Inflammatory macrophage treated with lipopolysaccharide for 4 hours (primary cell): ENCODE measurements at regions not wholly inside any gene's neighbourhood (a gene's known extent, or its start where the extent isn't known, plus 50 kb on each side); places are given as distances from the start of the nearest gene placed in this dataset.
A peak's percentile ranks its signal among the peaks of the same experiment; 100 is the strongest.

Experiments
- DNase-seq: peaks from one replicate; pipeline ENCODE4 v3.0.0-alpha.2; 2020

DNA sequence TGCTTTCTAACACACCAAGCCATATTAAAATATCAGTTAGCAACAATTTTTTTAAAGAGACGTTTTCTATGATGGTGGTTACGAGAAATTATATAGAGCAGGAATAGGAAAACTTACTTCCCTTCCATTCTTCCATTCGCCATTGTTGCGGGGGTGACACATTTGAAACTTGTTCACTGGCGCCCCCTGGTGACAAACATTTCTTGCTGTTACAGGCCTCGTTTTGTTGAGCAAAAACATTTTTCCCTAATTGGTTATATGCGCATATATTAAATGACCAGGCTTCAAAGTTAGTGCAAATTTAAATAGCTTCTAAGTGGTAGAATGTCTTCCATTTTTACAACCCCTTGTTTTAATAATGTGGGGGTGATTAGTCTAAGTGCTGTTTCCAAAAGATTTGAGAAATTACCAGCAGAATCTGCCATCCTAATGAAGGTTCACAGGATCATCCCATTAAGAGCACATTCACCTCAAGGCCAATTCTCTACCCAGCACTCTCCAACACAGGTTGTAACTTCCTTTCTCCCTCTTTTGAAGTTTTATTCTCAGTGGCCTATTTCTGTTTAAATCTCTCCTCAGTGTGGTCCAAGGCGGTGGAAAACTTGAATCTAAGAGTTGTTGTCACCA, 1124.7 kb downstream of the FLRT2 start:
- DNase-seq = peak; percentile 44

DNA sequence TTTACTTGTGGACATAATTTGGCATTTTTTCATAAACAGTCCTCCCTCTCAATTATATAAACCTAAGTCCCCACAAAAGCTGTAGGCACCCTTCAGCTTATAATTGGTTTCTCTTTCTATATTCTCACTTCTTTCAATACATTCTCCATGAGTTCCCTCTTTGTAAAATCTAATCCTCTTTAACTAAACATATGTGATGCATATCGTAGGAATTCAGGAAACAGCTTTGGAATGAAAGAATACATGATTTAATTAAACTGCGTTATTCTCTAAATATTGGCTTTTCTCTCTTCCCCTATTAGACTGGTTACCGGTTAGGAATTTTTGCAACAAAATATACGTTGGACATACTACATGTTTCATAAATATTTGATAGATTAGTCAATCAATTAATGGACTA, 1122.6 kb downstream of the FLRT2 start:
- no peak for DNase-seq

DNA sequence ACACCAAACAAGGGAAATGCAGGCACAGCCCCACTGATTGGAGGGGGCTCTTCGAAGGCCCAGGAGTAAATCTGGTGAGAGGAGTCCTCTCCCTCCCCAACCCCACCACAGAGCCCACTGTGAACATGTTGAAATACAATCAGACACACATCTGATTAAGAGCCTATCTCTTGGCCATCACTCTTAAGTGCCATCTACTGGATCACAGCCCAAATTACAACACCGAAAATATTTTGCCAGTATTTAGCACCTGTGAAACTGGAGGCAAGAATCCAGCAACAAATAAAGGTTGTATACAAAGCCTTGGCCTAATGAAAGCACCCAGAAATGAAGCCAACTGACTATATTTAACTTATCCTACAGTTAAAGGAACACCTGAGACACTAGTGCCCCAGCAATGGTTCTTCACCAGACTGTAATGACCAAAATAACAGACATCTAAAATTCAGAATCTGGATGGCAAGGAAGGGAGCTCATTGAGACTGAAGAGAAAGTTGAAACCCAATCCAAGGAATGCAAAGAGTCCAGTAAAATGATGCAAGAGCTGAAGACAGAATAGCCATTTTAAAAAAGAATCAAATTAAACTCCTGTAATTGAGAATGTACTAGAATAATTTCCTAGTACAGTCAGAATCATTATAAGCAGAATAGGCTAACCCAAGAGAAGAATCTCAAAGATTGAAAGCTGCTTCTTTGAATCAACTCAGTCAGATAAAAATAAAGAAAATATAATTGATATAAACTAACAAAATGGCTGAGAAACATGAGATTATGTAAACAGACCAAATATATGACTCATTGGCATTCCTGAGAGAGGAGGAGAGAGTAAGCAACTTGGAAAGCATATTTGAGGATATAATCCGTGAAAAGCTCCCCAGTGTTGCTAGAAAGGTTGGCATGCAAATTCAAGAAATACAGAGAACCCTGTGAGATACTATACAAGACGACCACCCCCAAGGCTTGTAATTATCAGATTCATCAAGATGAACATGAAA, 1117.0 kb downstream of the FLRT2 start:
- no peak for DNase-seq

DNA sequence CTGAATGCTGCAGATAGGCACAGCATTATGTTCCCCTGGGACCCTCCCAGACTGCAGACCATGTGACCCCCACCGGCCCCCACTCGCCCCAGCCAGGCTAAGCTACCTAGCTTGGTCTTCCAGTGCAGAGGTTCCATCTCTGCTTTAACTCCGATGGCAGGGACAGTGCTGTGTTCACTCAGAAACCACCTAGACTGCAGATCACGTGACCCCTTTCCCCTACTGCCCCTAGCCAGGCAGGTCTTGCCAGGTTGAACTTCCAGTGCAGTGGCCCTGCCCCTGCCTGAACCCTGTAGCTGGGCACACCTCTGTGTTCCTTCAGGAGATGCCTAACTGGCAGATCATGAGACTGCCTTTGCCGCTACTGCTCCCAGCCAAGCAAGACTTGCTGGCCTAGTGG, 1116.2 kb downstream of the FLRT2 start:
- no peak for DNase-seq

DNA sequence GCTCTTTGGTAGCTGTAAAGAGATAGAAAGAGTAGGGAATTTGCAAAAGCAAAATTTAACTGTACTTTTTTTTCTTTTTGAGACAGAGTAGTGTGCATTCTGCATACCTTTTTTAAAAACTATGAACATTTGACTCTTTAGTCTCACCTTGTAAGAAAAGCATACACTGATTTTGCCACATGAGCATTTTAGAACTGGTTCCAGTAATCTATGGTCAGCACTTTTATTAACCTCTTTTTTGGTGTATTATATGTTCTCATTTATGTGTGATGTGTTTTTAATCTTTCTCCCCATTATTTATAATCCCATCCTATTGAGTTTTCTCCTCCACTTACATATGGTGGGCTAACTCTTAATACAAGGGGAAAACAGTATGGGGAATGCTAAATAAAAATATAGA, 1111.4 kb downstream of the FLRT2 start:
- DNase-seq = no peak

DNA sequence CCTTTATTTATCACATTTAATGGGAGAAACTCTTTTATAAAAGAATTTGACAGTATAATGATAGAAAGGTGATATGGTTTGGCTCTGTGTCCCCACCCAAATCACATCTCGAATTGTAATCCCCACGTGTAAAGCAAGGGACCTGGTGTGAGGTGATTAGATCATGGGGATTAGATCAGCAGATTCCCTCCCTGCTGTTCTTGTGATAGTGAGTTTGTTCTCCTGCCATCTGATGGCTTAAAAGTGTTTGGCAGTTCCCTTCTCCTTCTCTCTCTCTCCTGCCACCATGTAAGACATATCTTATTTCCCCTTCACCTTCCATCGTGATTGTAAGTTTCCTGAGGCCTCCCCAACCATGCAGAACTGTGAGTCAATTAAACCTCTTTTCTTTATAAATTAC, 1110.3 kb downstream of the FLRT2 start:
- no peak for DNase-seq

DNA sequence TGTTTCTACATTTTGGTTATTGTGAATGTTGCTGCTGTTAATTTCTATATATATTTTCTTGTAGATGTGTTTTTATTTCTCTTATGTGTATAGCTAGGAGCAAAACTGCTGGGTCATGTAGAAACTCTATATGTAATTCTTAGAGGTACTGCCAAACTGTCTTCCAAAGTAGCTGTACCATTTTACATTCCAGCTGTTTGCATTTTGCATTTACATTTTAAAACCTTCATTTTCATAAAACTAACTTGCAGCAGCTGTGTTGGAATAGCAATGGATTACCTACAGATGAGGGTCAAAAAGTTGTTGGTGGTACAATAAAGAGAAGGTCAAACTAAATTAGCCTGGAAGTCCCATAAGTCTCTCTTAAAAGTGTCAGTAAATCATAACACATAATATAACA, 1109.7 kb downstream of the FLRT2 start:
- no peak for DNase-seq

DNA sequence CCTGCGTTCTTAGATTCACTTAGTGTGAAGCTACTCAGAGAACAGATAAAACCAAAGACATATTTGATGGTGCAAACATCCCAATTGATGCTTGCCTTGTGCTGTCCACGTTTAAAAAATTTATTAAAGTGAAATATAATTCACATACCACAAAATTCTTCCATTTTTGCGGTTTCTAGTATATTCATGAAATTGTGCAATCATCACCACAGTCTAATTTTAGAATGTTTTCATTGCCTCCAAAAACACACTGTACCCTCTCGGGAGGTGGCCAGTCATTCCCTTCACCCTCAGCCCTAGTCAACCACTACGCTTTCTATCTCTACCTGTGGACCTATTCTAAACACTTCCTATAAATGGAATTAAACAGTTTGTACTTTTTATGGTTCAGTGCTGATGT, 1109.2 kb downstream of the FLRT2 start:
- no peak for DNase-seq

DNA sequence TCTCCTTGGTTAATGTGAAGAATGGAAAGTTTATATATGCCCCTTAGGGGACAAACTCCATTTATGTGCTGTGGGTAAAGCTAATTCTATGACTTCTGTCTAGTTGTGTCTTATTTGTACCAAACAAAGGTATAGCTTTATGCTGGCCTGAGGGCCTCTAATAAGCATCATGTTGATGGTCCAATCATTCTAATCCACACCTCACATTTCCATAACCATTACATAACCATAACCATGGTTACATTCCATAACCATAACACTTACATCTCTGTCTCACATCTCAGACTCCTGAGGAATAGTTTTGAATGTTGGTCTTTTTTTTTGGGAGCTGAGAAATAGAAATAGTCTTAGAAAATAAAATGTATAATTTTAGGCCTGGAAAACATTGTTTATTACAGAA, 1097.1 kb downstream of the FLRT2 start:
- DNase-seq = no peak

DNA sequence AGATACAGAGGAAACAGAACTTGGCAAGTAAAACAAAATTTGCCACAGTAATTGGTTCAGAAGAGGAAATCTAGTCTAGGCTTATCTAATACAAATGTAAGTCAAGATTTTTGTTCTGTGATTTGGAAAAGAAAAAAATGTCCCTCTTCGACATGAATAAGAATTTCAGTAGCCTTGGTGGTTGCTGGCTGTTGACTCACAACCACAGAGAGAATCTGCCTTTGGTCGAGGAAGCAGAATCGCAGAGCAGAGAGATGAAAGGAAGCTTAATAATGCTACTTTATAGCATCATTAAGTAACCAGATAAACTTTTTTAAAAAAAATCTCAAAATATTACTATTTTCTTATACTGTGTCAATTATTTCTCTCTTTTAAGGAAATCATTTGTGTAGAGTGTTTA, 1096.6 kb downstream of the FLRT2 start:
- no peak for DNase-seq

DNA sequence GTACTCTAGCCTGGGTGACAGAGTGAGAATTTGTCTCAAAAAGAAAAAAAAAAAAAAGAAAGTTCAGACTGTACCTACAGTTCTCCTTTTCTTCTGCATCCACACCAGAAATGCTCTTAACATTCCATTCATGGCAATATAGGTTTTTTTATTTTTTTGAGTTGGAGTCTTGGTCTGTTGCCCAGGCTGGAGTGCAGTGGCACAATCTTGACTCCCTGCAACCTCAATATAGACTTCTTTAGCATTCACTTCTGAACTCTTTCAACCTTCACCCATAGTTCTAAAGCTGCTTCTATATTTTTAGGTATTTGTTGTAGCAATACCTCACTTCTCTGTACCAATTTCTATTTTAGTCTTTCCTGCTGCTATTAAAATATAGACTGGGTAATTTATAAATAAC, 1095.7 kb downstream of the FLRT2 start:
- DNase-seq = no peak

DNA sequence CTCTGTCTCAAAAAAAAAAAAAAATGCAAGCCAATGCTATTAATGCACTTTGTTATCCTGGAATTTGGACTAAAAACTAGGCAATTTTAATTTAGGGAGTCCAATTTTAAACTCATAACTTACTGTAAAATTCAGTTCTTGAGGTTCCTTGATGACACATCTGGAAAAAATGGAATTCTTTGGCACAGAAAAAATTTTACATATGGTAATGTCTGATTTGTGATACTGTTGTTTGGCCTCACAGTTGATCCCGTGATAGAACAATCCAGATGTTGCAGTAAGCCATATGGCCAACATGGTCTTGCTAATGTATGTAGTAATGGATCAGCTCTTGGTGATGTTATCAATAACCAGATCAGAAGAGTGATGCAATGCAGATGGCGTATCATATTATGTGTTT, 1089.8 kb downstream of the FLRT2 start:
- no peak for DNase-seq

DNA sequence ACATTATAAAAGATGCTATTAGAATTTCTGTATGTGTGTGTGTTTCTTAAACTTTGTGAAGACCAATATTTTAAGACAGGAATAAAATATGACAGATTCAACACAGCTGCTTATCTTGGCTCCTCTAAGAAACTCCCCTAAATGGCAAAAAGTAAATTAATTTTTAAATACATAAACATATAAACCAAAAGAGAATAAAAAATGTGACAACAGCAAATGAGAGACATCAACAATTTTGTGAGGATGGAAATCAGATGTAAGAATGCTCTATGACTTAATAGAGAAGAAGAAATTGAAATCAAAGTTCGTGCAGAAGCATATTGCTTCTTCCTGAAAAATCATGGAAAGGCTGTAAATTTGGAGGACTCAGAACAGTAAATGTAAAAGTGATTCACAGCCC, 1083.8 kb downstream of the FLRT2 start:
- no peak for DNase-seq

DNA sequence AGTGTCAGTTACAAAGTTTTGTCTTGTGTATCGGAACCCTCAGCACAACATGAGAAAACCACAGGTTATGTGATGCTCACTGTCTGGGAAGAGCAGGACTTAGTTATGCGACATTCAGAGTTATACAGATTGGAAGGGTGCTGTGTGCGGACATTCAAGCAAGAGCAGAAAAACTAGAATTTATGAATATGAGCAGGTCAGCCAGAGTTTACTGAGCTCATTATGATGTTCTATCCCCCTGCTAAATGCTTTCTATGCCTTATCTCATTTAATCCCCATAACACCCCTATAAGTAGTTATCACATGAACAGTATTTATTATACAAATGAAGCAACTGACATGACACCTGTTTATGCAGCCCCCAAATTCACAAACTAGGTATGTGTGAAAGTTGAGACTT, 1083.2 kb downstream of the FLRT2 start:
- DNase-seq = no peak

DNA sequence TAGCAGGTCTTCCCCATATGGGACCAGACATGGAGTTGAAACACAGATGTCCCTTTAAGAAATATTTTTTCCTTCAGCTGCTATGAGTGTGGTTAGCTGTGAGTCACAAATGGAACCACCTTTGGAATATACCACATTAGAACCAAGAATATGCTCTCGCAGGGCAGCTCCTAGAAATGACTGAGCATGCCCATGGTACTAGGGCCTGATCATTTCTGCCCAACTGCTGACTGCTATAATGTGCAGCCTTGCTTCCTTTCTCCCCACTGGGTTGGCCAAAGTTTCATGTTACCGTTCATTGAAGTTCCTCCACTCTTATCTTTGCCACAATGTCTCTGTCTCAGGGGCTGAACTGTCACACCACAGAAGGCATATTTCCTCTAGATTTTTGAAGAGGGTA, 1074.6 kb downstream of the FLRT2 start:
- DNase-seq = no peak

DNA sequence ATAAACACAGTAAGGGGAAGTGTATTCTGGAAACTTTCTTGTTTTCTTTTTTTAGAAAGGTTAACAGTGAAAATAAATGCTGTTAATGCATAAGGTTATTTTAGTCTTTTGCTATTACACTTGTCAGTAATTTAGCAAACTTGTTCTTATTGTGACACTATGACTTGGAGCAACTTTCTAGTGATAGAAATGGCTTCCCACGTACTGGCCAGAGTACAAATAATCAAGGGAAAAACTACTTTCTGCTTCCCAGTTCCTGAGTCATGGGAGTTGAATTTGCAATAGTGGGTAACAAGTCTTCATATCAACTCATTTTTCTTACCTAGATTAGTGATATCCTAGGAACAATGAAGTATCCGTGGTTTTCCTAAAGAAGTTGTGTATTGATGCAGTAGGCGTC, 1072.3 kb downstream of the FLRT2 start:
- DNase-seq = no peak

DNA sequence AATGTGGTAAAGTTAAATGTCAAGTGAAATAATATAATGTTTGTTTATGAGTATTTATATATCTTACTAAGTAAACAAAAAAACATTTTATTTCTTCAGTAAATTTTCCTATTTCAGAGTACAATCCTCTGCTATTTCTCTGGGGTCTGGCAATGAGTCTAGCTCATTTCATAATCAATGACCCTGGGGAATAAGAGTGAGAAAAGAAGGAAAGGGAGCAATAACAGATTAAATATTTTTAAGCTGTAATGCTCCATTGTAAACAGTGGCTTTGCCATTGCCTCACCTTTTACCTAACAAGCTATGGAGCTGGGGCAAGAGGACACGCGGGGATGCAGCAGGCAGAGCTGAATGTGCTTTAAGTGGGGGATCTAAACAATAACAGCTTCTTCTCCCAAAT, 1071.9 kb downstream of the FLRT2 start:
- no peak for DNase-seq

DNA sequence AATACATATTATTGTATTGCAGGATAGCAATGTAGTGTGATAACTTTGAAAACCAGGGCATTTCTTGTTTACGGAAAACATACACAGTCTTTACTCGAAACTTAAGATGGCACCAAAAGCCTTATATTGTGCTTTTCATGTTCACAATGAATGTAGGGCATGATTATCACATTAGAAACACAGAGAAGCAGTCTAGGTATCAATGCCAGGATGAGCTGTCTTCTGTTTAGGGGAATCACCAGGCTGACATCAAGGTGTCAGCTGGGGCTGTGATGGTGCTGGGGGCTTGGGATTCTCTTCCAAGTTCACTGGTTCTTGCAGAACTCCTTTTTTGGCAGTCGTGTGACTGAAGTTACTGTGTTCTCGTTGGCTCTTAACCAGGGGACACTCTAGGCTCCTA, 1067.3 kb downstream of the FLRT2 start:
- DNase-seq = no peak

DNA sequence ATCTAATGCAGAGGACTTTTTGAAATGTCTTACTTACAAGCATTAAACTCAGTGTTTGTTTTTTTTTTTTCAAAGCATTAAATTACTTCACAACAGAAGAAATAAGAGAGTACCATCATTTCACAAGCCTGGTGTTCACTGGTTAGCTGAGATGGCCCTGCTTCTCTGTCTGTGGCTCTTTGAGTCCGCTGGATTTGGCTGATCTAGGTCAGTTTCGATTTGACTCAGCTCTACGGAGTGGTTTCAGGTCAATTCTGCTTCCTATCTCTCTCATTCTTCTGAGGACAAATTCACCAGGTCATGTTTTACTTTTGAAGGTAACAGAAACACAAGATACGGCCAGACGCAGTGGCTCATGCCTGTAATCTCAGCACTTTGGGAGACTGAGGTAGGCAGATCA, 1066.1 kb downstream of the FLRT2 start:
- DNase-seq = no peak

DNA sequence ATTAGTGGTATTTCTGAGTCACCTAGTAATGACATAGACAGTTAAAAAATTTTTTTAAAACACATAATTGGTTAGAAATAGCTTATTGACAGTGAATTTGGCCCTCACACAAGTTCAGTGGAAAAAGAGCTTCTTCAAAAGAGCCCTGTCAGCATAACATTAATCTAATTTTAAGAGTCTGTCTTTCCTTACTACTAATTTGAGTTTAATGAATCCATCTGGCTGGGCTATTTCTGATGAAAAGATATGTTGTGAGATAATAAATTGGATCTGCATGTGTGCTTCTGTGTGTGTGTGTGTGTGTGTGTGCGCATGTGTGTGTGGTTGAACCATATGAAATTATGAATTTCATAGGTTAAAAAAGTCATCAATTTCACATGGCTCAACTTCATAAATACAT, 1045.2 kb downstream of the FLRT2 start:
- no peak for DNase-seq

DNA sequence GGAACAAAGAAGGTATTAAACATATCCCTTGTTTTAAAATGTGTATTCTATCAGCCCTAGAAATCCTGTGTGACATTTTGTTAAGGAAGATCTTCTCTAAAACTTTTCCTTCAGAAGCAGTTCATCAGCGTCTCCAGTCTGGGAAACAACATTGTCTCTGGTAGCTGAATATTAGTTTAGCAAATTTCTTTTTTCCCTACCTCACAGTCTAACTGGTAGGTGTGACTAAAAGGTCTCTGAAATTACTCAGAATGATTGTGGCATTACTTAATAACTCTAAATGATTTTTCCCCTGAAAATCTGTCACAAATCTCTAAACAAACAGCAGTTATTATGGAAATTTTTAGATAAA, 1044.8 kb downstream of the FLRT2 start:
- no peak for DNase-seq

DNA sequence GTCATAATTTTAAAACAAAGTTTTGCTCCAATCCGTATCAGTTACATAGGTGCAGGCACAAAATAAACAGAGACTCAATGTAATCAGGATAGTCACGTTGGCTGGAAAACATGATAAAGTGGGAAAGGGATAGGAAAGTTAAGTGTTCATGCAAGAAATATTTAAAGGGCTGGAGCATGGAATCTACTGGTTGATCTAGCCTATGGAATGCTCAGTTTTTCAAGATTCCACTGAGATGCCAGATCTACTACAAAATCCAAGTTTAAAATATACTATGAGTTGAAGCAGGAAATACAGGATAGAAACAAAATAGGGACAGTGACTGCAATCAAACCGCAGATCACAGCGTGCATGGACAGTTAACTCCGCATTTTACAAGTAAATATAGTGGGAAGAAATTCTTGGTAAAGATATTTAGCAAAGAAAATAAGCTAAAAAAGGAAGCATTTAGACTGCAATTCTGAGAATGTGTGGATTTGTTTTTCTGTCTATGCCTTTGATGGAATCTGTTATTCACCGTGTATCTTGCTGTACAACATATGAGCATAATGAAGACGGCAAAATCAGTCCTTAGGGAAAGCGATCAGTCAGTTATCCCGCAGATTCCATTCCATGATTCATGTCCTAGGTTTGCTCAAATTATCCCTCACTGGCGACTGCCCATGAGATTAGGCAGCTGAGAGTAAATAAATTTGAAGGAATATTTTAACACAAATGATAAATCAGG, 1044.3 kb downstream of the FLRT2 start:
- no peak for DNase-seq

DNA sequence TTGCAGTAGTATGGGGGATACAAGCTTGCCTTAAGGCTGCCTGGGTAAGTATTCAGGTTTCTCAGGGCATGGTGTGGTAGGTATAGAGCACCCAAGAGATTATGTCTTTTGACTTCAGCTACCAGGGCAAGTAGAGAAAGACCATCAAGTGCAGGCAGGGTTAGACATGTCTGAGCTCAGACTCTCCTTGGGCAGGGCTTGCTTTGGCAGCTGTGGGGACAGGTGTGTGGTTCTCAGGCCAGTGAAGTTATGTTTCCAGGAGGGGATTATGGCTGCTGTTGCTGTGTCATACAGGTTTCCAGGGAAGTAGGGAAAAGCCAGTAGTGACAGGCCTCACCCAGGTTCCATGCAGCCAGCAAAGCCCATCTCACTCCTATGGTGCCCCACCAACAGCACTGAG, 1040.4 kb downstream of the FLRT2 start:
- no peak for DNase-seq

DNA sequence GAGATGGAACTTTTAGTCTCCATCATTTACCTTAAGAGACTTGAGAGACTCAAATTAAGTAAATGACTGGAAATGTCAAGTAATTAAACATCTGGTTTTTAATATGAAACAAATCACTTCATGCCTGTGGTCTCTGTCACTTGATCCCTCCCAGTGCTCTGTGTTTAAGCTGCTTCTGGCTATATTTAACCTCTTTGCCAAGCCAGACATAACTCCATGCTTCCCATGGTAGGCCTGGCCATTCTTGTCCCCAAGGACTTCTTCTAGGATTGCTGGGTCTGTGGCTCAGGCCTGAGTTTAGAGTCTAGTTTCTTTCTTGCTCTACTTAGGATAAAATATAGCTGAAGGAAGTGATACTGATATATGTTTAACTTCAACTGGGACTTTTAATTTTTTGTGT, 1013.6 kb downstream of the FLRT2 start:
- DNase-seq = no peak
